GM19395 (cell line): ENCODE measurements at regions not wholly inside any gene's neighbourhood (a gene's known extent, or its start where the extent isn't known, plus 50 kb on each side); places are given as distances from the start of the nearest gene placed in this dataset.

ENCODE experiments used
- ATAC-seq: cut with Tn5 transposase; IDR thresholded peaks from one replicate; pipeline ENCODE4 v1.9.1; 2021; ENCODE audit warnings: mild to moderate bottlenecking, moderate library complexity; ENCODE audit not compliant: unreplicated experiment

DNA sequence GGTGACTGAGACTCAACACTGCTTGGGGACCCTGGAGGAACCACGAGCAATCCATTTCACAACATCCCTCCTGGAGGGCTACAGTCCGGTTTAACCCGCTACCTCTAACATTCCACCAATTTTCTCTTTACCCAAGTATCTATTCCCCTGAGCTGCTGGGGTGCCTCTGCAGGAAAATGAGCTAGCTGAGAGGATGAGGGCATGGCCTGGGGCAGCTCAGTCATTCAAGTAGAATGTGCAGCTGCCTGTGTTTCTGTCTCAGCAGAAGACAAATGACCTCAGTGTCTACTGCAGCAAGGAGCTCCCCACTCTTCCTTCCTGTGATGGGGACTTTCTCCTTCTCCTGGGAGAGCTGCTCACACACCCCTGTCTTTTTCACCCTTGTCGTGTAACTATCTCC lies 120.8 kb downstream of the ZNF518B start:
- ATAC-seq, result no peak

DNA sequence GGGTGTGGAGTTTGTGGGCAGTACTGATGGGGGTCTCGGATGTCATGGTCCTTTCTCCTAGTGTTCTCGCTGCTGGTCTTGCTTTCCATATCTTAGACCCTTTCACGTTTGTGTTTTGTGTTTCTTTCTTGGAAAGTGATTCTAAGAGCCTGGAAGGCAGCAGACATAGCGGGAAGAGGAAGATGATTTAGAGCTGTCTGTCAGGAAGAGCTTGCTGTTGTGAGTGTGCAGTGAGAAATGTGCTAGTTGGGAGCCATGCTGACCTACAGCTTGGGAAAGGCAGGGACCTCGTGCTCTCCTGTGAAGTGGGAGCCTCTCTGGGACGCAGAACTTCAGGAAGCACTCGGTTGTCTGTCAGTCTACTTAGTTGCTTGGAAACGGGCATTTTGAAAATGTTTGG lies 122.2 kb downstream of the ZNF518B start:
- no peak for ATAC-seq

DNA sequence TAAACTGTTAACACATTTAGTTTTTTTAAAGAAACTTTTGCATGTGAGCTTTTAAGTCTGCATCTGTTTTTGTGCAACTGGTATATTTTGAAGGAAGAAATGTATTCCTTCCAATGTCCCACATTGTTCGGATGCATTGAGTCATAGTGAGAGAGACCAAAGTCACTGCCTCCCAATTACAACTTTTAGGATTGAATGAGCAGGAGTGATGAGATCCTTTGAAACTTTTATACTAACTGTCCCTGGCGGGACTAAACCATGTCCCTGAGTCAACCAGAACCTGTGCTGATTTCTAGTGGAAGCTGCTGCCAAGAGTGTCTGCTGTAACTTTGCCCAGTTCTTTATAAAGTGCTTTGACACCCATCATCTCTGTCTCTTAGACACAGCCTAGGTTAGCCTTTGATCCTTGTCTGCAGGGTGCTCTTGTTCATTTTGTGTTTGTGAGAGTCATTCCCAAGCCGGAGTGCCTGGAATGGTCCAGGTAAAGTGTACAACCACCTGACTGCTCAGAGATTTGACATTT lies 122.7 kb downstream of the ZNF518B start:
- no peak for ATAC-seq

DNA sequence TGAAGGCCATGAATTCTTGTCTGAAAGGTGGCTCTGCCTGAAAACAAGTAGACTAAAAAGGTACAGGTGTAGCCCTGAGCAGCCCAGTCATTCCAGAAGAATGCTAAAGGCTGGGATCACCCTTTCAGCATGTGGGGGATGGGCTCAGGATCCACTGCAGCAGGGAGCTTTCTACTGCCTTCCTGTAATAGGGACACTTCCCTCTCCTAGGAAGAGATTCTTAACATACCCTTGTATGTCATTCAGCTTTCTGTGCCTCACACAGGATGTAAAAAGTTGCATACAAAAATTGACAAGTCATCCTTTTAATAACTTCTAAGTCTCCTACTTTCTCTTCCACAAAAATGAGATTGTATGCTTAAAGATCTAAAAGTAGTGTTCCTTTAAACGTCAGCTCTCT lies 123.3 kb downstream of the ZNF518B start:
- ATAC-seq, result no peak

DNA sequence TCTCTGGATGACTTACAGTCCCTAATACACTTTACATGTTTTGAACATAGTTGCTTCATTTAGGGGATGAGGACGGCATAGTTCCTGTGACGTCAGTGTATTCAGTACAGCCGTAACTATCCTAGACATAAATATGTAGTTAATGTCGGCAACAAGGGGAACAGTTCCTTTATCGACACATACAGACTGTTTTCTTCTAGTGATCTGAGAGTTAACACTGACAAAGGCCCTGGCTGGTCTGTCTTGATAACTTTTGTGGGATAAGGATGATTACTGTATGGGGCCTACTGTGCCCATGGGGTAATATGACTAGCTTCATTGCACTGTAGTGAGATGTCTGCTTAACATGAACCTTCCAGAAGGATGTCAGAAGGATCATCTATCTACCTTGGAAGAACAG lies 131.2 kb downstream of the ZNF518B start:
- no peak for ATAC-seq

DNA sequence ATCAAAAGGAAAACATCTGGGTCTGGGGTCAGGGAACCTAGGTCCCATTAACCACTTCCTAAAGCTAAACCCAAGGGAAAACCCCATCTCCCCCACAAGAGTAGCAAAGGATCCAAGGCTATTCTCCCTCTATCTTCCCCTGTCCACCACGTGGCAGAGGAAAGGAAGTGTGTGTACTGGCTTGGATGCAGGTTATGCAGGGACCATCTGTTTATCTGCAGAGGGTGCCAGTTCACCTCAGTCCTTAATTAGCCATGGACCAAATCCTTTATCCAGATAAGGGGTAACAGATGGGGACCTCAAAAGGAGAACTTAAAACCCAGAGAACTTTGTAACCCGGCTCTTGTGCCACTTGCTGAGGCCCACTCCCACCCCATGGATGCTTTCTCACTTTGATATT lies 135.3 kb downstream of the ZNF518B start:
- ATAC-seq, result no peak

DNA sequence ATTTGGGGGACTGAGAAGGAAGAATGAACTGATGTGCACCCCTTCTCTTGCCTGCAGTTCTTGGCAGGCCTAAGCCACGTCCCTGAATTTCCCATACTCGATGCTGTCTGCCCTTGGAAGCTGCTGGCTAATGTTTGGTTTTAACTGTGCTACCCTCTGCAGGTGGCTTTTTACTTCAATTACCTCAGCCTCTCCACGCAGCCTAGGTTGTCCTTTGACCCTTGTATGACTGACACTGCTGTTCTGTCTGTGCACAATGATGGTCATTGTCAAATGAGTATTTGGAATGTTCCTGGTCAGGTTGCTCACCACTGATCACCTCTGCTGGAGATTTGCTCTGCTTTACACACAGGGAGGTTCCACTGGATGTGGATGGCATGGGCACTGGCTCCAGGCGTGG lies 137.1 kb downstream of the ZNF518B start:
- no peak for ATAC-seq

DNA sequence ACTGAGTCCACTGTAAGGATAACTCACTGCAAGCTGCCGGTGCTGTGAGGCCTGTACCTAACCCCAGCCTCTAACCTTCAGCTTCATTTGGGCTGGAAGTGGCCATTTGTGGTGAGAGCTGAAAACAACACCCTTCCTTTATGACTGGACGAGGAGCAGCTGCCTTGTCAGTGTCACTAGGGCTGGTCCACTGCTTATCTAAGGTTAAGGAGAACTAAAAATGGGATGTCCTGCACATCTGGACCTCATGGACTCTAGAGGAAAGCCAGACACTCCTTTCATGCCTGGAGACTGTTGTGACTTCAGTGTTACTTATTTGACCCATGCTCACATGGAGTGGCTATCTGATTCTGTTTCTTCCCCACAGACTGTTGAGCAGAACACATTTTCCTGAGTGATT lies 139.9 kb downstream of the ZNF518B start:
- ATAC-seq, result no peak

DNA sequence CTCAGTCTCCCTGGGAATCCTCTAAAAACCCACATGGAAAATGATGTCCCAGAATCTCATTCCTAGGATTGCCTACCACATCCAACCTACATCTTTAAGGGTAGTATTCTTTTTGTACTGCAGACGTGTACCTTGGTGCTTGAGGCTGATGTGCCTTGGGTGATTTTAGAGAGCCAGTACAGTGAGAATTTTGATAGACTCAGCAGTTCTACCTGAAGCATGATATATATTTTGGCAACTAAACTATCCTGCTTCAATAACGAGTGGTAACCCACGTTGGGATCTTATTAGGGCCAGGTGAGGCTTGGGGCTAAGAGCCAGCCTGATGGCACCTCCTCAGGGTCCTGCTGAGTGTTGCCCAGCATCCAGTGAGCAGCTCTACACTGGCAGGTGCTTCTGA lies 140.4 kb downstream of the ZNF518B start:
- no peak for ATAC-seq

DNA sequence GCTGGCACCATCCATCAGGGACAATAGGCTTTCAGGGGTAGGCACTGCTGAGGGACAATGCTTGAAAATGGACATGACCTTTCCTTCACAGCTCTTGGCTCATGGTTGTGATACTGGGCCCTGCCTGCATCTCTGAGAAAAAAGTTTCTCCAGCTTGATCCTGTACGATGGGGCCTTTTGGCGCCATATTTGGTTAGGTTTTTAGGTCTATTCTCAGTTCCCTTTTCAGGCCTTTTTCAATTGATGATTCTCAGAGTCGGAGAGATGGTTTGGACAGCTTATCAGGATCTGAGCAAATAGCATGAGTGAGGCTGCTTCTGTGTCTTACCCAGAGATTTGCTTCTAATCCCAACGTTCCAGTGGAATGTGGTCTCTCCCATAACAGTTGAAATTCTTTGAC lies 141.6 kb downstream of the ZNF518B start:
- no peak for ATAC-seq

DNA sequence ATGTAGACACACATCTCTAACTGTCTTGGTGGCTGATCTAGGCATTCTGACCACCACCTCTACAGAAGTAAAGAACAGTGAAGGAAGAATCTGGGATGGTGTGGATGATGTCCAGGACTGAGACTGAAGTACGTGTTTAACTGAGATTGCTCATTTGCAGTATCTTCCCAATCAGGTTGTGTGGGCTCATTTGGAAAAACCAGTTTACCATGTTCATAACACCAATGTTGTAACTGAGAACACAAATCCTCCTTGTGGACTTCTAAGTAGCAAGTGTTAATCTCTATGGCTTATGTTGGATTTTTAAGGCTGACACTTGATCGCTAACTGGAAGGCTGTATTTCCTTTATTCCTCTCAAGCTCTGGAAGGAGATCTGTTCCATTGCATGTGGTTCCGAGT lies 144.7 kb downstream of the ZNF518B start:
- no peak for ATAC-seq

DNA sequence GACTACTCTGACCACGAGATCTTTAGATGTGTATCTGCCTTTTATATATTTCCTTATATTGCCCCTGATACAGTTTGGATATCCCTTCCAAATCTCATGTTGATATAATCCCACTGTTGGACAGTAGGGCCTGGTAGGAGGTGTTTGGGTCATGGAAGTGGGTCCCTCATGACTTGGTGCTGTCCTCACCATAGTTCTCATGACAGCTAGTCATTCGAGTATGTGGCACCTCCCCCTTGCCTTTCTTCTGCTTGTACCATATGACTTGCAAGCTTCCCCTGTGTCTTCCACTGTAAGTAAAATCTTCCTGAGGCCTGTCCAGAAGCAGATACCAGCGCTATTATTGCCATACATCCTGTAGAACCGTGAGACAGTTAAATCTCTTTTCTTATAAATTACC lies 145.3 kb downstream of the ZNF518B start:
- ATAC-seq, result no peak

DNA sequence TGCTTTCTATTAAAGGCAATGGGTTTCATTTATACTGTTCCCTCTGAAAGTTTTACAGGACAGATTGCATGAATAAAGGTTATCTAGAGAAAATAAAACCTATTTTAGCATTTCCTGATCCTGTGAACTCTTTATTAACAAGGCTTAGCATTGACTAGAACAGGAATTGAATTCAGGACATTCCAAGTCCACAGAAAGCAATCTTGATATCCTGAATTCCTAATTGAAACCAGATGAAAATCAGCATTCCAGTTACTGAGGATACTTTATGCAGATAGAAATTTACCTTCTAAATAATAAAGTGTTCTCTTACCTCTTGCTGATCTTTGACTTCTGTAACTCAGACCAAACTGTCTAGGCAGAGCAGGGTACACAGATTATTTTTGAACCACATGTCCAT lies 151.4 kb downstream of the ZNF518B start:
- ATAC-seq, result no peak

DNA sequence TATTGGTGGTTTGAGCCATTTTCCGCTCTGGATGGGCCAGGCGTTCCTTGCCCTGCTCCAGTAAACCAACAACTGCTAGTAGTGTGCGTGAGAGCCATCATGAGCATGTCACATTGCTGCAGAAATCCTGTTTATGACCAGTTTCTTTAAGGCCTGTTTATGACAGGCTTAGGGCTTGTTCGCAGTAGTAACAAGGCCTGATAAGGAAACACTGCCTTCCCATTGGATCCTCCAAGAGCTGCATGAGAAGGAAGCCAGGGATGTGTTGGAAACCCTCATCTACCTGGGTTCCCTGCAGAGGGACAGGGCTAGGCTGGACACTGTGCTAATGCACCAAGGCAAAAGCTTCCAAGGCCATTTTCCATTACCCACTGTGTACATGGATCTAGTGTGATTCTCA lies 153.9 kb downstream of the ZNF518B start:
- ATAC-seq, result no peak

DNA sequence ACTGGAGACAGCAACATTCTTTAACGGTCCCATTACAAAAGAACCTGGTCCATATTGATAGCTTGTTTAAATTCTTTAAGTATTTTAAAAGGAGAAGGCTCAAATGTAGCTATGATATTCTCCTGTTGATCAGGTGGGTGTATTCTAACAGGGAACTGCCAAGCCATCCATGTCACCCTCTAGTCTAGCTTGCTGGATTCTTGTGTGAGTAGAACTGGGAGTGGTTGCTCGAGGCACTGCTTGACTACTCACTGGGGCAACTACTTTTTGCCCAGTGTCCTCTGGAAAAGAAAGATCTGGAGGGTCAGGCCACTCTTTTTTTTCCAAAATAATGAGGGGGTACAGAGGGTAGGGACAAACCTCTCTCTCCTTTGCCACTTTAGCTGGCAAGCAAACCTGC lies 155.1 kb downstream of the ZNF518B start:
- no peak for ATAC-seq

DNA sequence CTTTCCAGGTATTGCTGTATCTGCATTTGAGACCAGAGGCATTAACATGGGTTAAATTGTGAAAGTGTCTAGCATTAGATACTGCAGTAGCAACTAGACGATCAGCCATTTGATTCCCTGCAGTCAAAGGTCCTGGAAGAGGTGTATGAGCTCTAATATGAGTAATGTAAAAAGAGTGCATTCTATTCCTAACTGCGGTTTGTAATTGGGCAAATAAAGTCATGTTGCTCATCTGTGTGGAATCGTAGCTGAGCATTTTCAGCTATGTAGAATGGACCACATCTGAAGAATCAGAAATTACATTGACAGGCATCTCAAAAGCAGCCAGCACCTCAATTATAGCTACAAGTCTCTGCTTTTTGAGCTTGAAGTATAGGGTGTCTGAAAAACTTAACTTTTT lies 157.6 kb downstream of the ZNF518B start:
- no peak for ATAC-seq

DNA sequence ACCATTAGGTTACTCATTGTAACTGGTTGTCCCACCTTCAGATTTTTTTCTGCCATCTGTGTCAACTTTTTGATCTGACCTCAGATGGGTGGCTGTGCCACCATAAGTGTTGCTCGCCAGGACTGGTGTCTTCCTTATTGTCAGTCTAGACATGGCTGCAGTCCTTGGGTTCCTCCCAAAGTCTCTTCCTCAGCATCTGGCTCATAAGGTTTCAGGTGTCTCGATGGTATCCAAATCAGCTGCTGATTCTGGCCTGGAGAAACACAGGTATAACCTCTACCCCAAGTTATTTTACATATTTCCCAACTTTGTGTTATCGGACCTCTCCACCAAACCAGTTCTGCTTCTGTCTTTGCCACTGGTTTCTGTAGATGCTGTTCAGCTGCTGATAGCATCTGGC lies 158.5 kb downstream of the ZNF518B start:
- ATAC-seq, result no peak

DNA sequence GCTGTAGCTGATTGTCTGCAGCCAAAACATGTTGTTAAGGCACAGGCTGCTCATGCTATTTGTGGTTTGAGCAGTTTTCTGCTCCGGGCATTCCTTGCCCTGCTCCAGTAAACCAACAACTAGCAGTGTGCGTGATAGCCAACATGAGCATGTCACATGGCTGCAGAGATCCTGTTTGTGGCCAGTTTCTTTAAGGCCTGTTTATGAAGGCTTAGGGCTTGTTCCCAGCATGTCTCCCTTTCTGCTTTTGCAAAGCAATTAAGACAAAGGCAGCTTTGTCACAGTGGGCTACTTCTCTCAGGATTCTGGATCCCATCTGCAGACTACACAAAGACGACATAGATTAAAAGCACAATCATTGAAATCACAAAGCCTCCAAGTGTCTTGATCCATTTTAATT lies 160.5 kb downstream of the ZNF518B start:
- no peak for ATAC-seq

DNA sequence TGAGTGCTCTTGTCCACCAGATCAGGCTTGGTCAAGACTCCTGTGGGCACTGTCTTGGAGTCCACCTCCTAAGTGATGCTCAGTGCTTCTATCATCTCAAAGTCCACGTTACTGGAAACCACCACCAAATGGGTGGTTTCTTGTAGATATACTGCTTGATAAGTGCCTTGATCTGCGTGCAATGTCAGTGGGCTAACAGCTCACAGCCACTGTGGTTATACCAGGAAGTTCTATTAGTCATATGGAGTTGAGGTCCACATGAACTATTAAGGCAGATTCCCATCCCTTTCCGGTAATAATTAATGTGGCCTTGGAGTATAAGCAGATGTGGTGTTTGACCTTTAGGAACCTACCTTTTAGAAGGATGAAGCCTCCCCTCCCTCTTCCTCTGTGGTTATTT lies 161.9 kb downstream of the ZNF518B start:
- ATAC-seq, result no peak

DNA sequence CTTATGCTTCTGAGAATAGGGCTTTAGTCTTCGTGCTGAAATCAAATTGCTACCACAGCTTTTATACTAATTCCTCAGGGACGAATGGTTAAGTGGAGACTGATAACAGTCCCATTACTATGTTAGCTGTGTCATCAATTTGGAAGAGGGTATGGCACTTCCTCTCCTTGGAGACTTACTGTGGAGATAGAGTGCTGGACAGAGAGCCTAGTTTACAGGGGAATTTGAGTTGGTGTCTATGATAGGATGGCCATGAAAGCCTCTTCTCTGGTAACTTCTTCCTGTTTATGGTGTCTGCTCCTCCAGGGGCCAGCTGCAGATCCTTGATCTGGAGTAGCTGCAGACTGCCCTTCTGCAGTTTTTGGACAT lies 167.7 kb downstream of the ZNF518B start:
- ATAC-seq, result no peak

DNA sequence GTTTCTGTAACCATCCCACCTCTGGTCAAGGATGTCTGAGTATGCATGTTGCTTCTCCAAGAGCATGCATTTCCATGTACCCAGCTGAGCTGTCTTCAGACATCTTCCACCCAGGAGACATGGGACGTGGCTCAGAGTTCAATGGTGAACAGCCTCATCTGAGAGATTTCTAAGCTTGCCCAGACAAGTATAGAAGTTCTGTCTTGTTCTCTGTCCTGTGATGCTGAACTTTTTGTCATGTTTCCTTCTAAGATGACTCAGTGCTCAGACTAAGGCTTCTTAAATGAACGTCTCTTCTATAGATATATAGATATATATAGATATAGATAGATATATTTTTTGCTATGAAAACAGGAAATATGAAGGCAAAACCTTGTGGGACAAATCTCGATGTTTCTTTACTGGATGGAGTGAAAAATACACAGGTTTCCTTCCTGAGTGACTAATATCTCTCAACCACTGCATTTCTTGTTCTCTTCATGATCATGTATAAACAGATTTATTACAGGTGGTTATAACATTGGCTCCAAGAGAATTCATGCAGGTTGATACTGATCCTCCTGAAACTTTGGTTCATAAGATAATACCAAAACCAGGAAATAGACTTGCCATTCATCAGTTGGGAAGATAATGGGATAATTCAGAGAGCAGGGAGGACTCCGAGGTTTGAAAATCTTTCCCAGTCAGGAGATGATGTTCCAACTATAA lies 168.2 kb downstream of the ZNF518B start:
- no peak for ATAC-seq

DNA sequence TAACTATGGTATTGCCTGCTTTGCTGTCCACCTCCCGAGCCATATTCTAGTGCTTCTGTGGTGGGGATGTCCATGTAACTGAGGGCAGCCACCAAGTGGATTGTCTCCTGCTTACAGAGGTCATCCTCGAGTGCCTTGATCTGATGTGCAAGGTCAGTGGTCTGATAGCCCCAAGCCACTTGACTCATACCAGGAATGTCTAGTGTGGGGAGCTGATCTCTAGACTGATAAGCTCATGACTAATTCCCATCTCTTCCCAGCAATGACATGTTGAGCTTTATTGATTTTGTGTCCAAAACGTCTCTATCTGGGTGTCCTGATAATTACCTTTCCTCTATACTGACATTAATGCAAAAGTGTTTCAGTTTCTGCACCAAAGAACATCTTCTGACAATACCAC lies 168.4 kb upstream of the WDR1 start:
- no peak for ATAC-seq

DNA sequence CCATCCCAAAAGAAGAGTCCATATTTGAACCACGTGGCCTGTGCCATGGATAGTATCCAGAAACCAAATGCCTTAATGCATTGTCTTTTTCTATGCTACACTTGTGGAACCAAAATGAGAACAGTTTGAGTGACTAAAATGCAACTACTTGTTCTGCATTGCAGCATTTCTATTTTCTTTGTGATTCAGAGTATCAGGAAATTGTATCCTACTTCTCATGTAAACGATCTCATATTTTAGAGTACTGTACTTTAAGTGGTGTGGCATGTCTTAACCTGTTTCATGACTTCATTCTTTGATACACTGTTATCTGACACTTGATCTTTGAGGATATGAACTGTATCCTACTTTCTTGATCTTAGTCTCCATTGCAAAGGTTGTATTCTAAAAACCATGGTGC lies 167.2 kb upstream of the WDR1 start:
- no peak for ATAC-seq
